C4-2B (cell line): ENCODE measurements at regions not wholly inside any gene's neighbourhood (a gene's known extent, or its start where the extent isn't known, plus 50 kb on each side); places are given as distances from the start of the nearest gene placed in this dataset.

ENCODE experiments used
- ZFX ChIP-seq: fragments of 450-650 bp; IDR thresholded peaks from 2 replicates; pipeline ENCODE4 v1.6.1; 2017
- TF ChIP-seq, protein P1 (sequence below): fragments of 450-650 bp; conservative IDR thresholded peaks from 2 replicates; pipeline ENCODE4 v1.5.1; 2017; ENCODE audit warnings: mild to moderate bottlenecking

DNA sequence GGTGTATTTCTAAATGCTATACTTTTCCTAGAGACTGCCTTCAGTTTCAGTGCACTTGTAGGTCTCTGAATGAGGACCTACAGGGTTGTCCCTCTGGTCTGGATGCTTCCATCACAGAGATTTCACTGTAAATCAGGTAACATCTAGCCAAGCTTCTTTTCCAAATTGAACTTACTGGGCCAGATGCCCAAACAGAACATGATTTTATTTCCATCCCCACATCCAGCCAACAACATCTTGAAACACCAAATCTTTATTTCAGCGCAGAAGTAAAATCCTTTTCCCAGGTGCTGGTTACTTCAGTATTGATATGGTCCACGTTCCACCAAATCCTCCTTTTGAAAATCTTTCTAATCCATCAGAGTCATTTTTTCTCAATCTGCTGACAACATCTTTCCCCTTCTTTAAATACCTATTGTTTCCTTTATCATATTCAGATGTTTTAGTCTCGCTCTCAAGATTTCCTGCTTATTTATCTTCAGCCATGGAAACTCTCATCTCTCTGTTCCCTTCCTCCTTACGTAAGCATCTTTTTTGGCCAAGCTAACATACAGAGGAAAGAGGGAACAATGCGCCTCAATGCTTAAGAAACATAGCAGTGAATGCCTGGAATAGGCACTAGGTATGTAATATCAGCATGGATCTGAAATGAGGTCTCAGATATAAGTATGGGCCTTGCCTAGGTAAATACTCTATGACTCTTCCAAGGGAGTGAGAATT is 201.2 kb upstream of the MTNR1B start:
- TF ChIP-seq, protein P1, sequence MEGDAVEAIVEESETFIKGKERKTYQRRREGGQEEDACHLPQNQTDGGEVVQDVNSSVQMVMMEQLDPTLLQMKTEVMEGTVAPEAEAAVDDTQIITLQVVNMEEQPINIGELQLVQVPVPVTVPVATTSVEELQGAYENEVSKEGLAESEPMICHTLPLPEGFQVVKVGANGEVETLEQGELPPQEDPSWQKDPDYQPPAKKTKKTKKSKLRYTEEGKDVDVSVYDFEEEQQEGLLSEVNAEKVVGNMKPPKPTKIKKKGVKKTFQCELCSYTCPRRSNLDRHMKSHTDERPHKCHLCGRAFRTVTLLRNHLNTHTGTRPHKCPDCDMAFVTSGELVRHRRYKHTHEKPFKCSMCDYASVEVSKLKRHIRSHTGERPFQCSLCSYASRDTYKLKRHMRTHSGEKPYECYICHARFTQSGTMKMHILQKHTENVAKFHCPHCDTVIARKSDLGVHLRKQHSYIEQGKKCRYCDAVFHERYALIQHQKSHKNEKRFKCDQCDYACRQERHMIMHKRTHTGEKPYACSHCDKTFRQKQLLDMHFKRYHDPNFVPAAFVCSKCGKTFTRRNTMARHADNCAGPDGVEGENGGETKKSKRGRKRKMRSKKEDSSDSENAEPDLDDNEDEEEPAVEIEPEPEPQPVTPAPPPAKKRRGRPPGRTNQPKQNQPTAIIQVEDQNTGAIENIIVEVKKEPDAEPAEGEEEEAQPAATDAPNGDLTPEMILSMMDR, result no peak
- TF ChIP-seq ZFX, result no peak
